Mammary epithelial cell (primary cell): ENCODE measurements at regions not wholly inside any gene's neighbourhood (a gene's known extent, or its start where the extent isn't known, plus 50 kb on each side); places are given as distances from the start of the nearest gene placed in this dataset.

Experiments
- CTCF ChIP-seq, 2 donors: IDR thresholded peaks in 1 of 2; conservative IDR thresholded peaks in 1 of 2; 2 replicates each; pipeline ENCODE4 v1.5.1; 2011 to 2012; ENCODE audit warnings: inconsistent platforms in 2 of 2, low read length in 2 of 2, mild to moderate bottlenecking in 2 of 2, control low read depth in 1 of 2, low read depth in 1 of 2; ENCODE audit not compliant: insufficient read depth in 1 of 2; ENCODE audit errors: extremely low read depth in 1 of 2
- EZH2 ChIP-seq: IDR thresholded peaks from 2 replicates; pipeline ENCODE4 v1.6.1; 2012; ENCODE audit warnings: low read length, inconsistent platforms, borderline replicate concordance

DNA sequence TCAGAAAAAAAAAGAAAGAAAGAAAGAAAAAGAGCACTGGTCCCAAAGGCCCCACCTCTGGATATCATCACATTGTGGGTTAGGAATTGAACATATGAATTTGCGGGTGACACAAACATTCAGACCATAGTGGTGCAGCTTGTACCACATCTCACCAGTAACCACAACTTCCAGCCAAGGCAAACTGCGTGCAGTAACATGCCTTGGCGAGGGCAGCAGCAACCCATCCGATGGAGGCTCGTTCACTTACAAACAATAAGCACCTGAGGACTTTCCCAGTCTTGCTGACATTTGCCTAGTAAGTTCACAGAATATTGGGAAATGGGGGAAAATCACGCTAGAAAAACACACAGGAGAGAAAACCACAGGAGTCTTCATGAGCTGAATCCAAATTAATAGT is 508.1 kb downstream of the ZNF608 start:
- TF ChIP-seq CTCF (conservative IDR thresholded peaks at IDR 0.05 in 1 of 2, IDR thresholded peaks at IDR 0.05 in 1 of 2; ENCODE audit: extremely low read depth in 1 of 2, insufficient read depth in 1 of 2, low read depth in 1 of 2, low read length in 2 of 2) (no peak), EZH2 (no peak)
